Activated naive CD8-positive, alpha-beta T cell treated with anti-CD3 and anti-CD28 coated beads, Interleukin-2, amount 50 U/mL, for 24 hours (primary cell): ENCODE measurements at regions not wholly inside any gene's neighbourhood (a gene's known extent, or its start where the extent isn't known, plus 50 kb on each side); places are given as distances from the start of the nearest gene placed in this dataset.

Experiments used
- ATAC-seq: fragments of 150-1000 bp; cut with Tn5 transposase; one replicate; pipeline ENCODE4 v1.10.0; 2021
- DNase-seq: peaks from one replicate; pipeline ENCODE4 v3.0.0; 2021
- H3K27ac Mint-ChIP-seq: one replicate; pipeline ENCODE4 v1.8.0; 2021; ENCODE audit warnings: mild to moderate bottlenecking, mixed read lengths
- H3K27me3 Mint-ChIP-seq: one replicate; pipeline ENCODE4 v1.8.0; 2021; ENCODE audit warnings: mixed read lengths
- H3K36me3 Mint-ChIP-seq: one replicate; pipeline ENCODE4 v1.8.0; 2021; ENCODE audit warnings: low read depth, mixed read lengths
- H3K4me1 Mint-ChIP-seq: one replicate; pipeline ENCODE4 v1.8.0; 2021; ENCODE audit warnings: mixed read lengths
- H3K4me3 Mint-ChIP-seq: one replicate; pipeline ENCODE4 v1.8.0; 2021; ENCODE audit warnings: mild to moderate bottlenecking, moderate library complexity, mixed read lengths
- H3K9me3 Mint-ChIP-seq: one replicate; pipeline ENCODE4 v1.8.0; 2021; ENCODE audit warnings: mixed read lengths

DNA sequence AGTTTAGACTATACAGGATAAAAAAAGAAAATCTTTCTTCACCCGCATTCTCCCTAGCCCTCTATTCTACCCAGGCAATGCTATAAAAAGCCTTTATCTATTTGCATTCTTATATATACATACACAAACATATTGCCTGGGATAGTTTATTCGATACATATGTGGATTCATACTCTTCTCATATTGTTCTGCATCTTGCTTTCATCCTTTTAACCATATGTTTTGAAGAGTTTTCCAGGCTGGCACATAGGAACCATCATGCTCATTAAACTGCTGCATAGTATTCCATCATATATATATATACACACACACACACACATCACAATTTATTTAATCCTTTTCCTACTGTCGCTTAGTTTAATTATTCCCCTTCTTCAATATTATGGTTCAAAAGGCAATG is 461.2 kb downstream of the NTRK2 start:
- no peak overlapping the region for H3K4me3 Mint-ChIP-seq
- H3K27ac Mint-ChIP-seq = no peak overlapping the region
- ATAC-seq (no peak), DNase-seq (no peak)
- H3K36me3 Mint-ChIP-seq = no peaks in the 10 kb centered on the region
- no peaks in the 10 kb centered on the region for H3K4me1 Mint-ChIP-seq
- no peaks in the 10 kb centered on the region for H3K27me3 Mint-ChIP-seq
- no peaks in the 10 kb centered on the region for H3K9me3 Mint-ChIP-seq

DNA sequence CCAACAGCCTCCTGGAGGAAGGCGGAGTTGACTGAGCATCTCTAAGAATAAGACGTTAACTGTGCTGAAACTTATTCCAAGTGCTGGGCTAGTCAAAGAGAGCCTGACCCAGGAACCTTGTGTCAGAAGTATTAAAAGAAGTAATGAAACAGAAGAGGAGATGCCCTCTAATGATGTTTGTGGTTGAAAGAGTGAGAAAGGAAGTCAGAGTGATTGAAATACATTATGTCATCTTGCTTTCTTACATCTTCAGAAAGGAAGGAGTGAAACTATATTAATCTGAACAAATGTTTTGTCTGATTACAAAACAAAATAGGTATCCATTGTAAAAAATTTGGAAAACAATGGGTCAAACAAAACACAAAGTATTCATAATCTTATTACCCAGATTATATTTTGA is 460.7 kb downstream of the NTRK2 start:
- Mint-ChIP-seq H3K4me1 (no peaks in the 10 kb centered on the region), H3K27me3 (no peaks in the 10 kb centered on the region), H3K4me3 (no peak overlapping the region), H3K27ac (no peak overlapping the region), H3K9me3 (no peaks in the 10 kb centered on the region), H3K36me3 (no peaks in the 10 kb centered on the region)
- ATAC-seq (no peak), DNase-seq (no peak)

DNA sequence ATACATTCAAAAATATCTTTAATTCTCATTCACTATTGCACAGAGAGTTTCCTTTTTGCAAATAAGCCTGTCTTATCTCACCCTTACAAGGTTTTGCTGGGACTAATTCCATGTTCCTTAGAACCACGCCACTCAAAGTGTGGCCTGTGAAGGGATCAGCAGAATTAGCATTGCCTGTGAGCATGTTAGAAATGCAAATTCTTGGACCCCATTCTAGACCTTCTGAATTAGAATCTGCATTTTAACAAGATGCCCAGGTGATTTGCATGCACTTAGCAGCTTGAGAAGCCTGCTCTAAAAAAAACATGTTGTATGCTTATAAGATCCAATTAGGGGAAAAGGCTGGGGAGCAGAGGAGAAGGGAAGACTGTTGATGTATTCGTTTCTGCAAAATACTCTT is 460.0 kb downstream of the NTRK2 start:
- Mint-ChIP-seq H3K4me1 (no peaks in the 10 kb centered on the region), H3K4me3 (no peak overlapping the region), H3K27me3 (no peaks in the 10 kb centered on the region), H3K9me3 (no peaks in the 10 kb centered on the region), H3K36me3 (no peaks in the 10 kb centered on the region), H3K27ac (no peak overlapping the region)
- no peak for ATAC-seq
- DNase-seq = no peak

DNA sequence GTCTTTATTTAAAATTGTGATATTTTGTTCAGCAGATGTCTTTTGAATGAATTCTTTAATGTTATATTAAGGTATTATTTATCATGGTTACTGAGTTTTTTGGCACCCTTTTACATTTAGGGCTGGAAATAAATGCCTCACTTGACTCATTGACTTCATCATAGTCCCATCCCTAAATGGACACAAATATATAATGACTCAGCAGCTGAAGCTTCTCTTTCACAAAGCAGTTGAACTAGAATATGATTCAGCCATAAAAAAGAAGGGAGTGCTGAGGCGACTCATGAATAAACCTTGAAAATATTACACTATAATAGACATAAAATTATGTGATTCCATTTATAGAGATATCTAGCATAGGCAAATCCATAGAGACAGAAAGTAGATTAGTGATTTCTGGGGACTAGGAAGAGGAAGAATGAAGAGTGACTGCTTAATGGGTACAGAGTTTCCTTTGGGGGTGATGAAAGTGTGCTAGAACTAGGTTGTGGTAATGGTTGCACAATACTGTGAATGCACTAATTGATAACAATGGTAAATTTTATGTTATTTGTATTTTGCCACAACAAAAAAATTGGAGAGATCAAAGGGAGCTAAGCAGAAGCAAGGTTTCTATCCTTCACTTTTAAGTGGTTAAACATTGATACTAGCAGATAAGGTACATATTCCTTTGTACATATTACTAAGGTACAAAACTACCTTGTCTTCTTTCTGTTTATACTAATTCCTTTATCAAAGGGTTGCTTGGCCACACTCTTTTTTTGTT is 449.6 kb downstream of the NTRK2 start:
- no peak for ATAC-seq
- no peaks in the 10 kb centered on the region for H3K4me1 Mint-ChIP-seq
- H3K36me3 Mint-ChIP-seq = no peaks in the 10 kb centered on the region
- no peak overlapping the region for H3K4me3 Mint-ChIP-seq
- H3K9me3 Mint-ChIP-seq = no peaks in the 10 kb centered on the region
- DNase-seq = no peak
- no peak overlapping the region for H3K27ac Mint-ChIP-seq
- H3K27me3 Mint-ChIP-seq = peaks cover 8% of the 10 kb centered on the region

DNA sequence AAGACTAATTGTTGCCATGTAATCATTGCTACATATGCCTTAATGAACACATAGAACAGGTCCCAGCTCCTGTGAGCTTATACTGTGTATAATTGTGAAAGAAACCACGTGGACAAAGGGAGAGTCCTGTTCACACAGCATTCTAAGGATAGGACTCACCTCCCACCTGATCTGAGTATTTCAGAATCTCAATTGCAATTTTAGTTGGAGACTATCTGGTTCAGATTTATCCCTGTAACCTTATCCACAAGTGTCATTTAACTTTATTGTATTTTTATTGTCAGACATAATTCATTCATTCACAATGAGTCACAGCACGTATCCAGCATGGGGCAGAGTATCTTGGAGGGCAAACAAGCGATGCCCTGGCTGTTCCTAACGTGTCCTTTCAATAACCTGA is 448.3 kb downstream of the NTRK2 start:
- Mint-ChIP-seq H3K27me3 (peaks cover 8% of the 10 kb centered on the region), H3K4me3 (no peak overlapping the region), H3K27ac (no peak overlapping the region), H3K36me3 (no peaks in the 10 kb centered on the region), H3K9me3 (no peaks in the 10 kb centered on the region), H3K4me1 (no peaks in the 10 kb centered on the region)
- ATAC-seq = no peak
- no peak for DNase-seq

DNA sequence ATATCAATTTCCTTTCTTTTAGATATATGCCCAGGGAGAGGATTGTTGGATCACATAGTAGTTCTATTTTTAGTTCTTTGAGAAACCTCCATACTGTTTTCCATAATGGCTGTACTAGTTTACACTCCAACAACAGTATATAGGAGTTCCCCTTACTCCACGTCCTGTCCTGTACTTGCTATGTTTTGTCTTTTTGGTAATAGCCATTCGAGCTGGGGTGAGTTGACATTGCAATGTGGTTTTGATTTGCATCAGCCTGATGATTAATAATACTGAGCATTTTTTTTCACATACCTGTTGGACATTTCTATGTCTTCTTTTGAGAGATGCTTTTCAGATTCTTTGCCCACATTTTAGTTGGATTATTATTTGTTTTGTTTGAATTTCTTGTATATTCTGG is 445.9 kb downstream of the NTRK2 start:
- ATAC-seq (no peak), DNase-seq (no peak)
- Mint-ChIP-seq H3K9me3 (no peaks in the 10 kb centered on the region), H3K4me1 (no peaks in the 10 kb centered on the region), H3K4me3 (no peak overlapping the region), H3K27me3 (peaks cover 6% of the 10 kb centered on the region), H3K36me3 (no peaks in the 10 kb centered on the region), H3K27ac (no peak overlapping the region)

DNA sequence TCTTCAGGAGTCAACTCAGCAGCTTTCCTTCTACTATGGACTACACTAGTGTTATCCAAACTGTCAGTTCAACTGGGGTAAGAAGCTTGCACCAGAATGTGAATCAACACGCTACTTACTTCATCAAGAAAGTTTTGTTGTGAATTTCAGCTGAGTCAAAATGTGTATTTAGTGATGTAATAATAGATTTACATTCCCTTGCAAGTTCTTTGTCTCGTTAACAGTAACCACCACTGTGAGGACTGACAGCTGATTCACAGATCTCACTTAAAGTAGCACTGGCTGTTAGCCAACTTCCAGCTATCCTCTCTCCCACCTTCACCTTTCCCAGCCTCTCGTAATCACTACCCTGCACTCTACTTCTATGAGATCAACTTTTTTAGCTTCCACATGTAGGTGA is 445.3 kb downstream of the NTRK2 start:
- Mint-ChIP-seq H3K4me3 (no peak overlapping the region), H3K9me3 (no peaks in the 10 kb centered on the region), H3K36me3 (no peaks in the 10 kb centered on the region), H3K27ac (no peak overlapping the region), H3K27me3 (peaks cover 5% of the 10 kb centered on the region), H3K4me1 (no peaks in the 10 kb centered on the region)
- ATAC-seq (no peak), DNase-seq (no peak)

DNA sequence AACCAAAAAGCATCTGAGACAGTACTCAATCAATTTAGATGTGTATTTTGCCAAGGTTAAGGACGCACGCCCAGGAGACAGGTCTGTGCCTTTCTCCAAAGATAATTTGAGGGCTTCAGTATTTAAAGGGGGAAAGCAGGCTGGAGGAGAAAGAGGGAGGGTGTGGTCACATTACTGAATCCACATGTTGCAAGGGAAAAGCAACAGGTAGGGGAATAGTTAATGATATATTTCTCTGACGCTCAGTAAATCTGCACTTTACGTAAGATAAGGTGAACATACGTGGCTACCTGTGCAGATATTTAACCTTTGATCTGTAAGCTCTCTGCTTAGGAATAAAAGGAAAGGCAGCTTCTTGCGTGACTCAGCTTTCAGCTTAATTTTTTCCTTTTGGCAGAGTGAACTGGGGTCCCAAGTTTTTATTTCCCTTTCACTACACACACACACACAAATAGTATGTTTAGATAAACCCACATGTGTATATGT is 443.4 kb downstream of the NTRK2 start:
- H3K36me3 Mint-ChIP-seq = no peaks in the 10 kb centered on the region
- DNase-seq (no peak), ATAC-seq (no peak)
- H3K27ac Mint-ChIP-seq = no peak overlapping the region
- H3K27me3 Mint-ChIP-seq = peaks cover 5% of the 10 kb centered on the region
- no peaks in the 10 kb centered on the region for H3K4me1 Mint-ChIP-seq
- no peak overlapping the region for H3K4me3 Mint-ChIP-seq
- no peaks in the 10 kb centered on the region for H3K9me3 Mint-ChIP-seq

DNA sequence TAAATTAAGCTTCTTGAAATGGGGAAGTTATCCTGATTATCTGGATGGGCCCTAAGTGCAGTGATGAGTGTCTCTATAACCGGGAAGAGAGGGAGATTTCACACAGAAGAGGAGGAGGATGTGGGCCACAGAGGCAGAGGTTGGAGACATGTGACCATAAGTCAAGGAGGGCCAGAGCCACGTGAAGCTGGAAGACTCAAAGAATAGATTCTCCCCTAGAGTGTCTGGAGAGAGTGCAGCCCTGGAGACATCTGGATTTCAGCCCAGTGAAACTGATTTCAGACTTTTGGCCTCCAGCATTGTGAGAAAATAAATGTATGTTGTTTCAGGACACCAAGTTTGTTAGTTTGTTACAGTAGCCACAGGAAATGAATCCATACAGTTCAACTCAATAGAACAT is 442.9 kb downstream of the NTRK2 start:
- ATAC-seq (no peak), DNase-seq (no peak)
- Mint-ChIP-seq H3K36me3 (no peaks in the 10 kb centered on the region), H3K4me3 (no peak overlapping the region), H3K9me3 (no peaks in the 10 kb centered on the region), H3K4me1 (no peaks in the 10 kb centered on the region), H3K27me3 (peaks cover 5% of the 10 kb centered on the region), H3K27ac (no peak overlapping the region)

DNA sequence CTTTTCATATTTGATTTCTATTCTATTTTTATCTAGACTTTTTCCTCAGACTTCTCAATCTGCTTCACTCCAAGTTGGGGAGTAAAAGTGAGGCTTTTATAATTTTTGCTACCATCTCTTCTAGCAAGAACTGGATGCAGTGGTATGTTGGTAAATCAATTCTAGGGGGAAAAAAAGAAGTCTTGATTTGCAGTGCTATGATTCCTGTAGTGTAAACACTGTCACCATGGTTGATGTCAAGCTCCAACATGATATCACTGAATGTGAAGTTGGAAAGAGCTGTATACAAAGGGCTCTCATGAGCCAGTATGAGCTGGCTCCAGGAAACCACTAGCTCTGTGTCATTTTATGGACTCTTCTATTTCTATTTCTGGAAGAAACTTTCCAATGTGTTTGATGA is 439.2 kb downstream of the NTRK2 start:
- peaks cover 5% of the 10 kb centered on the region for H3K27me3 Mint-ChIP-seq
- H3K4me1 Mint-ChIP-seq = no peaks in the 10 kb centered on the region
- no peaks in the 10 kb centered on the region for H3K36me3 Mint-ChIP-seq
- H3K9me3 Mint-ChIP-seq = no peaks in the 10 kb centered on the region
- no peak overlapping the region for H3K4me3 Mint-ChIP-seq
- DNase-seq = no peak
- no peak for ATAC-seq
- no peak overlapping the region for H3K27ac Mint-ChIP-seq

DNA sequence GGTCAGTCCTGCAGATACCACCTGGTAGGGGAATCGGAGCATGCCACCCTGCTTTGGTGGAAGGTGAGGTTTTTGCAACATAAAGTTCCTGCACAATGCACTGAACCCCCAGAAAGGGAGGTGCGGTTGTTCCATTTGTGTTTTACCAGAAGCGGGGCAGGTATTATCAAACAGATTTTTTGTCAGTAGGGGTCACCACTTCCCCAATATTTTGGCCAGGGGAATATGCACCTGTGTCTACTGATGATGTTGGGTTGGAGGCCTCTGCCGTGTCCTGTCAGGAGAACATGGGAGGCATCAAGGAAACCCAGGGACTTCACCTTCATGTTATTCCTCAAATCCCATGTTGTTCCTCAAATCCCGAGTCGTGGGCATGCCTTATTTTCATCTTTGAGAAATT is 438.7 kb downstream of the NTRK2 start:
- H3K27me3 Mint-ChIP-seq = peaks cover 5% of the 10 kb centered on the region
- H3K4me3 Mint-ChIP-seq = no peak overlapping the region
- ATAC-seq (no peak), DNase-seq (no peak)
- H3K36me3 Mint-ChIP-seq = no peaks in the 10 kb centered on the region
- no peaks in the 10 kb centered on the region for H3K4me1 Mint-ChIP-seq
- no peak overlapping the region for H3K27ac Mint-ChIP-seq
- no peaks in the 10 kb centered on the region for H3K9me3 Mint-ChIP-seq

DNA sequence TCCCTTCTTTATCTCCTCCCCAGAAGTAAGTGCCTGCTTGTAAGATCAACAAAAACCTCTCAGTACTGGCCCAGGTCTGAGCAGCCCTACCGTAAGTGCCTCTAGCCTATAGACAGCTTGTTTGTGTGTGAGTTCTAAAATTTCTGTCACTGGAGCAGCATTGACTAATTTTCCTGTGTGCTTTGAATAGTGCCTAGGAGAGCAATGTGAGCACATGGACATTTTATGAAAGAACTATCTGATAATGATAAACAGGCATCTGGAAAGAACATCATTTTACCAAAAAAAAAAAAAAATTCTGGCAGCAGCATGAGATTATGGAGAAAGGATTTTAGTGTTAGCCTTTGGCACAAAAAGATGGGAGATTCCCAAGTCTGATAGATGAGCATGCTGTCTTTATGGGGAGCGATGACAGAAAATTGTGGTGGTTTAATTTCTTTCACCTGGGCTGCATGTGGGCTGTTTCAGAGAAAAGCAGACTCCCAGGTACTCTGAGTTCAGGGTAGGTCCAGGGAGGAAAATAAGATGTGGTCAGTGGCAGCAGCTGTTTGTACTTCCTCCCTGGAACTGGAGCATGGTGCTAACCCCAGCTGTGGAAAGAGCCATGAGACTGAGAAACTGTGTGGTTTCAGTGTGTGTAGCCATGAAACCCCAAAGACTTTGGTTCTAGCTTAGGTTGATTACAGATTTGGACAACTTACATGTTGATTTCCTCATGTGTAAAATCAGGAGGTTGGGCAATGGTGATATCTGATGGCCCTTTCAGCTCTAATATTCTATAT is 419.9 kb downstream of the NTRK2 start:
- H3K9me3 Mint-ChIP-seq = no peaks in the 10 kb centered on the region
- no peaks in the 10 kb centered on the region for H3K36me3 Mint-ChIP-seq
- H3K4me3 Mint-ChIP-seq = no peak overlapping the region
- H3K27me3 Mint-ChIP-seq = peaks cover 4% of the 10 kb centered on the region
- ATAC-seq = no peak
- no peak for DNase-seq
- H3K4me1 Mint-ChIP-seq = no peaks in the 10 kb centered on the region
- no peak overlapping the region for H3K27ac Mint-ChIP-seq

DNA sequence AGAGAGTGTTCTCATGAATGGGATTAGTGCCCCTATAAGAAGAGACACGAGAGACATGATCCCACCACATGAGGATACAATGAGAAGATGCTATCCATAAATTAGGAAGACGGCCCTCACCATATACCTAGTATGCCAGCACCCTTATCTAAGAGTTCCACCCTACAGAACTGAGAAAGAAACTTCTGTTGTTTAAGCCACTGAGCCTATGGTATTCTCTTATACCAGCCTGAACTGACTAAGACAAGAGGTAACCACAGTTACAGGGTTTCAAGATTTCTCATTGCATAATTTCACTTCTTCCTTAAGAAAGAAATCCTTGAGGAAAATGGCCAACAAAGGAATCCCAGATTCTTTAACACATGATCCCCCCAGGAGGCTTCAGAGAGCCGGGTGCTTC is 412.4 kb downstream of the NTRK2 start:
- Mint-ChIP-seq H3K27me3 (peaks cover 1% of the 10 kb centered on the region), H3K36me3 (no peaks in the 10 kb centered on the region), H3K4me3 (no peak overlapping the region), H3K9me3 (no peaks in the 10 kb centered on the region), H3K27ac (no peak overlapping the region), H3K4me1 (no peaks in the 10 kb centered on the region)
- no peak for DNase-seq
- no peak for ATAC-seq

DNA sequence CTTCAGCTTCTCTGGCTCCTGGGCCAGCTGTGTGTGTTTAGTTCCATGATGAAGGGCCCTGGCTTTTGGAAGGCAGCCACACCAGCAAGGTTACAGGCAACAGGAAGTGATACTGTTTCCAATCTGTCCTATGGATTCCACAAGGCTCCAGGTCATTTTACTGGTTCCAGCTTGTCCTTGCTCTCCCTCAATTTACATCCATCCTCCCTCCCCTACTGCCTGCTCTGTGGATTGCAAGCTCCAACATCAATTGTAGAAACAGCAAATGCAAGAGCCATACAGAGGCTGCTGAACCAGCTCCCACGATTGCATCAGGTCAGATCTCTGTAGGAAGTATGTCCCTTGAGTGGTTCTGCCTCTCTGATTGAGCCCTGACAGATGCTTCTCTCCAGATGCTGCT is 409.8 kb downstream of the NTRK2 start:
- Mint-ChIP-seq H3K27ac (no peak overlapping the region), H3K27me3 (peaks cover 1% of the 10 kb centered on the region), H3K4me3 (no peak overlapping the region), H3K36me3 (no peaks in the 10 kb centered on the region), H3K9me3 (no peaks in the 10 kb centered on the region), H3K4me1 (no peaks in the 10 kb centered on the region)
- no peak for DNase-seq
- no peak for ATAC-seq

DNA sequence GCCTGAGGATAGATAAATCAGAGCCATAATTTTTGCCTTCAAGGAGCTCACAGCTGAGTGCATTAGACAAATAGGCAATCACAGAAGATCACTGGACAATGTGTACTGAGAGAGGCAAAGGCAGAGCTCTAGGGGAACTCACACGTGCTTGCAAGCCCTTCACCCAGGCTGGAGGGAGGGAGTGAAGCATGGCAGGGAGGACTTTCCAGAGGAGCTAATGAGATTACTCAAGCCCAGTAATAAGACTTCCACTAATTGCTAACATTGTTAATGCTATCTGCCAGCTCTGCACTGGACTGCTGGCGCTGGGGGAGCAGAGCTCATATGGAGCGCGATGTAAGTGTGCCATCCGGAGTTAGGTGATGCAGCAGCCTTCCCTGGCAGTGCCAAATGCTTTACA is 408.4 kb downstream of the NTRK2 start:
- Mint-ChIP-seq H3K4me1 (no peaks in the 10 kb centered on the region), H3K36me3 (no peaks in the 10 kb centered on the region), H3K27ac (no peak overlapping the region), H3K27me3 (peaks cover 1% of the 10 kb centered on the region), H3K9me3 (no peaks in the 10 kb centered on the region), H3K4me3 (no peak overlapping the region)
- DNase-seq (no peak), ATAC-seq (no peak)
